NCI-H2081 treated with DMSO at 0.1 percent for 48 hours (cell line): ENCODE measurements at regions not wholly inside any gene's neighbourhood (a gene's known extent, or its start where the extent isn't known, plus 50 kb on each side); places are given as distances from the start of the nearest gene placed in this dataset.
"Not testable (repeated sequence)": the region's sequence is repeated elsewhere in the genome, so short reads cannot be mapped to it uniquely, and the experiment has no call there.

ENCODE experiments used
- DNase-seq: peaks from one replicate; lab custom pipeline; 2025; lab: John Stamatoyannopoulos, UW

DNA sequence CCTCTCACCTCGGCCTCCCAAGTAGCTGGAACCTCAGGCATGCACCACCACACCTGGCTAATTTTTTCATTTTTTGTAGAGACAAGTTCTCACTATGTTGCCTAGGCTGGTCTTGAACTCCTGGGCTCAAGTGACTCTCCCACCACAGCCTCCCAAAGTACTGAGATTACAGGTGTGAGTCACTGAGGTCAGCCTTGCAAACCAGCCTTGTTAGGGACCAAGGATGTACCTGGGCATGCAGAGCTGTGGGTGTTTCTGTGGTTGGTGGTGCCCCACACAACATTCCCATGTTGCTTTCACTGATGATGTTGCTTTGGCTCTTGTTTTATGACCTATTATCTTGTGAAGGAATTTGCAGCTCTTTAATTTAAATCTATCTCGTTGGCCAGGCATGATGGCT lies 54.8 kb downstream of the OTUD1 start:
- DNase-seq: no peak

DNA sequence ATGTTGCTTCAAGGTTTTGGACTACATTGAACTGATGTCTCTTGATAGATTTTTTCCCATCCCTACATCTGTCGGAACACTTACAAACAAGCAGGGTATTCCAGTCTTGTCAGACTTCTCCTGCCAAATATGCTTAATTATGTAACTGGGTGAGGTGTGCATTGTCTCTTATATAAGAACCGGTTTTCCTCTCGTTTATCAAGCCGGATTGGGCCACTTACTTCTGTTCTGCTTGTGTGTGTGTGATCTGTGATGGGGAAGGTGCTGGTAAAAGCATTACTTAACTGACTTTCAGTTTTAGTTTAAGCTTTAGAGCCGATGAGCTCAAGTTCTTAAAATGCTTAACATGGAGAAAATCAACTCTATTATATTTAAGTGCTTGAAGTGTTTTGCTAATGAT lies 57.9 kb downstream of the OTUD1 start:
- no peak for DNase-seq

DNA sequence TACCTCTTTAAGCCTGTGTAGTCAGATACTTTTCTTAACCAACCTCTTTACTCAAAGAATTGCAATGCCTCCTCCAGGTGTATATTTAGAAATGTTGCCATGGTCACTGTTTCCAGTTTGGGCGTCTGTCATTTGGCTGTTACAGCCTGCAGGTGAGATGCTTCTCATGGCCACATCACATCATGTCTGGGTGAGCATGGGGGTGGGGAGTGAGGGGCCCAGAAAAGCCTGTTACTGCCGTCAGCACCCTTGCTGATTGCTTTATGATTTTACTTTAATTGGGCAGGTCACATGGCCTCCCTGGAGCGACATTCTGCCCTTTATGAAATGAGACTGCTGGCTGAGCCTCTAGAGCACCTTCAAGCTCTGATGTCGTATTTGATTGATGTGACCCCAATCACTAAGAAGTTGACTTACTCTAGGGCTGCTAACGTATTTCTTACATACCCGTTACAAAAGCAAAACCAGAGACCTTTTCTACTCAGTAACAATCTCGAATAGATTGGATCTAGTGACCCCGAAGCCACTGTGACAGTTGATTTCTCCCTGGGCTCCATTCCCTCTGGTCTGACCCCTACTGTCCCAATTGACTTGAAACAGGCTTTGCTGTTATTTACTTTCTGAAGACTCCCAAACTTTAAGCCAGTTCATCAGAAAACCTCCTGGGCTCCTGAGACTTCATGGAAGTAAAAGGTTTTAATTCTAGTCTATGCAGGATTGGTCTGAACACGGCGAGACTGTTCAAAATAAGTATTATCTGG lies 60.7 kb downstream of the OTUD1 start:
- no peak for DNase-seq

DNA sequence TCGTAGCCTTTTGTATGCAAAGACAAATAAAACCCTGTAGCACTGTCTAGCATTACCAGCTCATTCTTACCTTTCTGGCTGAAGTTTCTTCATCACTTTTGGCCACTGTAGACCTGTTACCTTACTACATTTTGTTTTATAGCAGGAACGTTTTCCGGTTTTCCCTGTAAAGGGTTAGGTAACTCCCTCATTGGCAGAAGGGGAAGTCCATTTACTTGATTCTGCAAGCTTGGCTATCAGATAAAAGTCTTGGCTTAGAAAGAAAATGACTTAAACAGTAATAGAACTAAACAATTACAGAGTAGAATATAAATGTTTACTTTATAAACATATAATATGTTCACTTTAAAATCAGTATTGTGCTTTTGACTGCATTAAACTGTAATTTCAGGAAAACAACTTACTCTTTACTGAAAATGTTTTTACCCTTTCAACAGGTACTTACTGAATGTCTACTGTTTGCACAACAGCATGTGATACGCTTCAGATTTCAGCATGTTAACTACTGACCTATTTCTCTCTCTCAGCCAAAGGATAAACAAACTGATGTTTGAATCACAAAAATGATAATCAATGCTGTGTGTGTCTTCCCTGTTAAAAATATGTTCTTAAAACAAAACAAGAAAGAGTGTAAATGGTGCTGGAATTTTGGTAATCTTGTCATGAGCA lies 67.1 kb downstream of the OTUD1 start:
- DNase-seq: no peak

DNA sequence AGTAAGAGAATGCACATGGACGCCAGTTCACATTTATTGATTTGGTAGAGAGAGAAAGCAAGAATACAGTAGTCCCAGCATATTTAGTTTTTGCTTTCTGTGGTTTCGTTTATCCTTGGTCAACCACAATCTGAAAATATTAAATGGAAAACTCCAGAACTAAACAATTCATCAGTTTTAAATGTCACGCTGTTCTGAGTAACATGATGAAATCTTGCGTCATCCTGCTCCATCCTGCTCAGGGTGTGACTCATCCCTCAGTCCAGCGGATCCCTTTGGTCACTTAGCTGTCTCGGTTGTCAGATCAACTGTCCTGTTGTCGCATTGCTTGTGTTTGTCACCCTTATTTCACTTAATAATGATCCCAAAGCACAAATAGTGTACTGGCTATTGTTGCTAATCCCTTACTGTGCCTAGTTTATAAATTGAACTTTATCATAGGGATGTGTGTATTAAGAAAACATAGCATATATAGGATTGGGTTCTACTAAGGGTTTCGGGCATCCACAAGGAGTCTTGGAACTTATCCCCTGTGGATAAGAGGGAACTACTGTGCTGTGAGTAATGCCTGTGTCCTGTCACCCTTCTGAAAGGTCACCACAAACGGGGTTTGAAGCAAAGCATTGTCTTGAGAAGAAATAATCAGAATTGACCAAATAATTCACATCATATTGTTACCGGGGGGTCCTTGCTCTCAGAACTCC lies 73.6 kb downstream of the OTUD1 start:
- DNase-seq: no peak

DNA sequence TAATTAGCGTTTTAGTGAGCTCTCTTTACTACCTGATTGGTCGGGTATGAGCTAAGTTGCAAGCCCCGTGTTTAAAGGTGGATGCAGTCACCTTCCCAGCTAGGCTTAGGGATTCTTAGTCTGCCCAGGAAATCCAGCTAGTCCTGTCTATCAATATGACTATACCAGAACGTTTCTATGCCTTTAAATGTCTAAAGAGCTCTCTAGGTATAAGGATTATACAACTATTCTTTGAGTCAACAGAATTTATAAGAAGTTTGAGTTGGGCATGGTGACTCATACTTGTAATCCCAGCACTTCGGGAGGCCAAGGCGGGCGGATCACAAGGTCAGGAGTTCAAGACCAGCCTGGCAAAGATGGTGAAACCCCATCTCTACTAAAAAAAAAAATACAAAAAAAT lies 74.7 kb downstream of the OTUD1 start:
- not testable (repeated sequence) for DNase-seq

DNA sequence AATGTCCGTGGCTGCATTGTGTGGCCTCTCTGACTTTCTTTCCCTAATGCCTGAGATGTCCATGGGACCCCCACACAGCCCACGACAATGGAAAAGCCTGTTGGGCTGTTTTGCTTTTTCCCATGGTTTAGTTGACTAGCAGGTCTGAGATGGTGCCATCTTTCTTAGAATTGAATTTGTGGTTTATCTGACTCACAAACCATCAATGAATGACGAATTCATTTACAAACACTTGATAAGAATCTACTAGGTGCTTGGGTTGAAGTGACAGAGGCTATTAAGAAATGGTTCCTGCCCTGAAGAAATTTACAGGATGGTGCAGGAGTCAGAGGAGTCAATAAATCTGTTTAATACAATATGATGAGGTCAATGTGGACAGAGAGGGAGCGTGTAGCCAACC lies 75.4 kb downstream of the OTUD1 start:
- DNase-seq: no peak

DNA sequence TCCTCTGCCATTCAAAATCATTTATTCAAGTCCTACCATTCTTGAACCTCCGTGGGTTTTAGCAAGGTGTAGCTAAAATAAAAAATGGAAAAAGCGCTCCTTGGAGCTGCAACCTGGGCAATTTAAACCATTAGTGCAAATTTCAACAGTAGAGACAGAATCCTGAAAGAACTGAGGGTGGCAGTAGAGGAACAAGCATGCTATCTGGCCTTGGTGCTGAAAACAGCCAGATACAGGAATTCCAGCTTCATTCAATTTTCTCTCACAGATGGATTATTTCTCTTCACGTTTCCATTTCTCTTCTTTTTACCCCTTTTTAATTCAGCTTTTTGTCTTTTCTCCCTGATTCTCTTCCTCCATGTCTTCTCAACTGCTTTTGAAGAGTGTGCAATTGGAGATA lies 77.7 kb downstream of the OTUD1 start:
- no peak for DNase-seq

DNA sequence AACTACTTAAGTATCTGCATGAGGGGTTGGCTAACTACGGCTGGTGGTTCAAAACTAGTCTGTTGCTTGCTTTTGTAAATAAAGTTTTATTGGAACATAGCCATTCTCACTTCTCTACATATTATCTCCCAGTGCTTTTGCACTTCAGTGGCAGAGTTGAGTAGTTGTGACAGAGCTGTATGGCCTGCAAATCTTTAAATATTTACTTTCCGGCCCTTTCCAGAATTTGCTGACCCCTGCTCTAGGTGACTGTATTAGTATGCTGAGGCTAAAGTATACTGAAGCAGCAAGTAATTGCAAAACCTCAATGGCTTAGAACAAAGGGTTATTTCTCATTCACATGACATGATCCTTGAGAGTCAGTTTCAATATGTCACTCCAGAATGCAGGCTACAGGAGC lies 78.3 kb downstream of the OTUD1 start:
- no peak for DNase-seq

DNA sequence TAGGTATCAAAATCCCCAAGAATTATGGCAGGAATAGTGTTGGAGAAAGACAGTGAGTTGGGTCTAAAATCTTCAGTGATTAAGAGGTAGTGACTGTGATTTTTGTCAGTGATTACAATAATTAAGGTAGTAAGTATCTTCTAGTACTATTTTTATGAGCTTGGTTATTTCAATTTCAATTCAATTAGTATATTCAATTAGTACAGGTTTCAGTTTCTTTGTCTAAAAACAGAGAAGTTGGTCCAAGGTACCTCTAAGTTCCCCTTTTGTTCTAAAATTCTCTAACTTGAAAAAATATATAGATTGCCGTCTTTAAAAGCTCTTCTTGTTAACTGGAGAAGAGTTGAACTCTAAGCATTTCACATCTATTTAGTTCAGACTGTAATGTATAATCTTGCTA lies 82.9 kb downstream of the OTUD1 start:
- no peak for DNase-seq

DNA sequence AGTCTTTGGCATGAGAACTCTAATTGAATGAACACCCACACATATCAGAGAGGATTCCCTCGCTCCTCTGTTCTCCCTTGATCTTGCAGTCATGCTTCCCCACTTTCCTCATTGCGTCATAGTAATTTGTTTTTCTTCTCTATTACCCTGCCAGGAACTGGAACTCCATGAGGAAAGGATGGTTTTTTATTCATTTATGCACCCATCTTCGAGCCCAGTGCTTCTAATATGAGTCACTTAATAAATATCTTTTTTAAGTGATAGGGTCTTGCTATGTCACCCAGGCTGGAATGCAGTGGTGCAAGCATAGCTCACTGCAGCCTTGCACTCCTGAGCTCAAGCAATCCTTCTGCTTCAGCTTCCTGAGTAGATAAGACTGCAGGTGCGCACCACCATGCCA lies 83.5 kb downstream of the OTUD1 start:
- no peak for DNase-seq

DNA sequence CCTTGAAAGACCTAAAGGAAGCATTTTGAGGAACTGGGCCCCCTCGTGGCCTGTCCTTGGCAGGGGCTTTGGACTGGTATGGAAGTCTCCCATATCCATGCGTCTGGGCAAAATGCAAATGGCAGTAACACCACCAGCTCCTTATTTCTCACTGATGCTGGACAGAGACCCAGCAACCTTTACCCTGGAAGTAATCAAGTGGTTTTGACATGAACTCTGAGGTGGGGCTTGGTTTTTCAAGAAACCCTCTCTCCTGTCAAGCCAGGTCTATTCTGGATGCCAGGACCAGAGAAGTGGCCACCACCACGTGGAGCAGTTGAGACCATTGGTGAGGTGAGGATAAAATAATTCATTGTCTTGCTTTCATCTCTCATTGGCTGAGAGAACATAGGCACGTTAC lies 84.4 kb downstream of the OTUD1 start:
- DNase-seq: no peak

DNA sequence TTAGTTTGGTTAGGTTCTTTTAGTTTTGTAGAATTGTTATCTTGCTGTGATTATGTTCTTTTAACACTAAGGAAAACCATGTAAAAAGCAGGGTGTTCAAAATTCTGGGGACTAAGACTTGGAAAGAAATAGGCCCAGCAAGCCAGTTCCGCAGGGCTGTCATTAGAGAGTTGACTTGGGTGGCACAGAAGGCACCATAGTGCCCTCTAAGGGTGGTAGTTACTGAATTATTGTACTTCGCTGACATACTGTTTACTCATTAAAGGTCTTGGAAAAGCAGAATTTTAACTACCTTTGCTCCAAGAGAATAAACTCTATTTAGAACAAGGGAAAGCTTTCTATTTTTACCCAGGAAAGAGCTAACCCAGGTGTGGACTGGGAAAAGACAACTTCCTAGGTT lies 86.5 kb downstream of the OTUD1 start:
- no peak for DNase-seq

DNA sequence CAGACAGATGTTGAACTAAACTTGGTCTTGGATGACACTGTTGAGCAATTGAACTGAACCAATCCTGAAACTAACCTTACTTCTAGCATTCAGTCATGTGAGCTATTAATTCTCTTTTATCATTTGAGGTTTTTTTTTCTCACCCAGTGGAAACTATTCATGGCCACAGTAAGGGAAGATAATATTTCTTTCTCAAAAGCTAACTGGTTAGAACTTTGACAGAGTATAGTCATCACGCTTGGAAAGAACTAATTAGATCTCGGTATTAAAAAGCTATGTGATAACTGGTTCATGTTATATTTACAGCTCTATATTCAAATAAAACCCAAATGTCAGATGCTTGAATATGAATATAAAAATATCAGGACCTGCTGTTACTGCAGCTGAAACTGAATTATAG lies 89.5 kb downstream of the OTUD1 start:
- no peak for DNase-seq

DNA sequence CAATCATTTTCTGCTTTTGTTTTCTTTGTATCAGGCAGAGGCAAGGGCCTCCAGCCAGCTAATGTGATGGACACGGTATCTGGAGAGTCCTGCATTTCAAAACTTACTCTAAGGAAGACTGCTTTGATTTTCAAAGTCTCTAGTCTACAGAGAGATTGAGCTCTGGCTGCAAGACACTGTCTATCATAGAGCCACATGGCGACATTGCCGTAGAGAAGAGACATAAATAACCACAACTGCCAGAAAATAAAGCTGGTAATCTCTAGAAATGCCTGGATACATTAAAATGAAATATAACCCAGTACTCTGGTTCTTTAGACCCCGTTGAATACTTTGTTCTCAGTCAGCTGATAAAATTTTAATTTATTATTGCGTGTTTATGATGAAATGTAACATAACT lies 90.8 kb downstream of the OTUD1 start:
- no peak for DNase-seq

DNA sequence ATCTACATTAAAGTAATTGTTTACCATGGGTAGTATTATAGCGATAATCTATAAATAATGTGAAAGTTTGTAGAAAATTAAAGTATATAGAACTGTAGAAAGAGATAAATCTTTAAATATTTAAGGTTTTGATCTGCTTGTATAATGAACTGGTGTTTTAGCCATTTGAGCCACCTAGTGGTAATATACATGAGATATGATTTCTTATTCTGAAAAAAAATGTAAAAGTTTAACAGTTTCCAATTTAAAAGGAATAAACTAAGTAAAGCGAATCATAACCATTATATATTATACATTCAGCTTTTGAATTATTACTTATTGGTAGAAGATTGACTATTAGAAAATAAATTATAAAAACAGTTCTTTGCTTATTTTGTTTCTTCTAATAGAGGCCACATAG lies 91.2 kb downstream of the OTUD1 start:
- DNase-seq: no peak

DNA sequence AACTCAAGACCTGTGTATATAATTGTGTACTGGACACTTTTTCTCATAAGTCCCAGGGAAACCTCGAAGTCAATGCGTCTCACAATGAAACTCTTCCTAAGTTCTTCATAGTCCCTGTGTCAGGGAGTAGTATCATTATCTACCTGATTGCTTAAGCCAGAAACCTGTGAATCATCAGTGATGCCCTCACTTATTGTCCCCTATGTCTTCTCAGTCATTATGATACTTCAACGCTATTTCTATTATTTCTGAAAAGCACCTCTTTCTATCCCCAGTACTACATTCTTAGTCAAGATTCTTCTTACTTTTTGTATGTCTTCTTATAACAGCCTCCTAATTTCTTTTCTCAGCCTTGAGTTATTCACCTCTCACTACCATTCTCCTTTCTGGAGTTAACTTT lies 94.3 kb downstream of the OTUD1 start:
- DNase-seq: no peak

DNA sequence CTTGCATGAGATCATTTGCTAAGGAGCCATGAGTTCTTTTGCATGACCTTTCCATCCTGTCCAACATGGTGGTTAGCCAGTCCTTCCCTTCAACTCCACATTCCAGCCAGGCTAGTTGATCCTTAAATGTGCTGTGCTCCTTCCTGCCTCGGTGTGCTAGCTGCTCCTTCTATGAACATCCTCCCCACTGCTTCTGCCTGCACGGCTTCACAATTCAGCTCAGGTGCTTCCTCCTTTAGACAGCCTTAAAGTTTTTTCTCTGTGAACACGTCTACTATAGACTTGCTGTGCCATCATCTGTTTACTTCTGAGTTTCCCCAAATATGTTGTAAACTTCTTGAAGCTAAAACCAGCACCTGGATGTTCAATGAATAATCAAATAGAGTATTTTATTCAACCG lies 95.5 kb downstream of the OTUD1 start:
- no peak for DNase-seq

DNA sequence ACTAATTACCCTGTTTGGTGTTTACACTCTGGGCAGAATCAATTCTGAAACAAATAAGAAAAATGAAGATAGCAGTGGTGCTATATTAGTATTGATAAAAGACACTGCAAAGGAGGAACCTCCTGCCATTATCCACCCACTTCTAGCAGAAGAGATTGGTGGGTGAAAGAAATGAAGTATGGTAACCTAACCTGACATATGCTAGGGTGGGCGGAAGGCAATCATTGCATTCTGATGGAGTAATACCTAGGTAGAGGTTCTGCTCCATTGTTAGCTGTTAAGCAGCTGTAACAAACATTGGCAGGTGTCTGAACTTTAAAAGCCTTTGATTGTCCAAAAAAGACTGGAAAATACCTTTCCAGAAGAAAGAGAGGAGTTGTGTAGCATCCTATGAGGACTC lies 95.9 kb downstream of the OTUD1 start:
- no peak for DNase-seq

DNA sequence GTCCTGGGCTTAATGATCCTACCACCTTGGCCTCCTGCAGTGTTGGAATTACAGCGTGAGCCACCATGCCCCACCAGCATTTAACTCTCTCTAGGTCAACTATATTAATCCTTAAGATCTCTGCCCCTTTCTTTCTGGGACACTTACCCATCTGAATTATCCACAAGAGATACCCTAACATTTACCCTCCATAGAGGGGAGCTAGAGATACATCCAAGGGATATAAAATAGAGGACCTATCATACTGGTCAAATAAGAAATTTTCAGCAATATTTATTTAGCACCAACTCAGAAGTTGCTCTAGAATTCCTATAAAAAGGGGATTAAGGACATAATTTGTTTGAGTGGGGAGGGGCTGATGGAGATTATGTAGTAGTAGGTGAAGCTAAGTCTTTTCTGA lies 96.5 kb downstream of the OTUD1 start:
- DNase-seq: no peak

DNA sequence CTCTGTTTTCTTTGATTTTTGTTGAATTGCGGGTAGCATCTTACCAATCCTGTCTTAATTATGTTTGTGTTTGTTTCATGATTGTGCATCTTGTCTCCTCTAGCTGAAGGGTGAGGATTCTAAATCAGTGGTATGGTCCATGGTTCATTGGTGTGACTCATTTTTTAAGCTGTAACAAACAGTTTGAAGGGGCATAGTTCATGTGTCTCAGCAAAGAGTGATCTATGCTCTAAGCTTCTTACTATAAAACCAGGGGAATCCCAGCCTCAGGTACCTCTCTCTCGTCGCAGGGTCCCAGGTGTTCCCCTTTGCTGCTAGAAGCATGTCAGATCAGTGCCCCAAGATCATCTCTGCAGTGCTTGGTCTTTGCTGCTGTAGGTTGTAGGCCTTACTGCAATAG lies 100.1 kb downstream of the OTUD1 start:
- no peak for DNase-seq

DNA sequence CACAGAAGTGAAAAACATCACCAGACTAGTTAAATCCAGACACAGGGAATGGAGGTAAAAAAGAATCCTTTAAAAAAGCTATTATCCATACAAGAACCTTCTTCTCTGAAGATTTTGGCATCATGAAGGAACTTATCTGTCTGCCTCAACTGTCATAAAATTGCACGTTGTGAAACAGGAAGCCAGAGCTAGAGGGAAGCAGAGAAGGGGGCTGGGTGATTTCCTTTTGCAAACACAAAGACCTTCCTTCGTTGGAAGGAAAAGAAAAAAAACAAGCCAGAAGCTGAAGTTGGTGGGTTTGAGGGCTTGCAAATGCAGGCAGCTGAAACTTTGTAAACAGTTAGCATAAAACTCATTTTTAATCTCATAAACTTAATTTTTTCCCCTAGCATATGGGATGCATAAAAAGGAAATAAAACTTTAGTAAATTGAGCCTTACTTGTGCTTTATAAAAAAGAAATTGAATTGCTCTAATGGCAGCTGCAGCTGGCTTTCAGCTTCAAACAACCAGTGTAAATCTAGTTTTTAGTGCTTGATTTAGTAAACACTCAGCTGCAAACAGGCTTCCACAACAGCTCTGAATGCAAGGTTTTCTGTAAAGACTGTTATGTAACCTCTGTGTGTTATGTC lies 101.6 kb downstream of the OTUD1 start:
- no peak for DNase-seq
